SK-MEL-5 (cell line): ENCODE measurements at regions not wholly inside any gene's neighbourhood (a gene's known extent, or its start where the extent isn't known, plus 50 kb on each side); places are given as distances from the start of the nearest gene placed in this dataset.
A peak's percentile ranks its signal among the peaks of the same experiment; 100 is the strongest.

Experiments used
- DNase-seq: peaks from one replicate; pipeline ENCODE4 v3.0.0-alpha.2; 2016; ENCODE audit warnings: low read depth, low spot score
- in situ Hi-C: cut with HindIII; loops from 2 replicates; pipeline ENCODE4 v1.10.0; 2016; ENCODE audit warnings: low sequenced_read_pairs, high pct_unique_total_duplicates, low pct_unique_long_range_greater_than_20kb

GRCh38 chr10:44196008-44196320 lies 188.9 kb downstream of the CXCL12 start:
- DNase-seq: no peak
- in situ Hi-C loops: no loop called here

GRCh38 chr10:44195112-44196007 lies 189.5 kb downstream of the CXCL12 start:
- DNase-seq: no peak
- in situ Hi-C loops: no loop called here

DNA sequence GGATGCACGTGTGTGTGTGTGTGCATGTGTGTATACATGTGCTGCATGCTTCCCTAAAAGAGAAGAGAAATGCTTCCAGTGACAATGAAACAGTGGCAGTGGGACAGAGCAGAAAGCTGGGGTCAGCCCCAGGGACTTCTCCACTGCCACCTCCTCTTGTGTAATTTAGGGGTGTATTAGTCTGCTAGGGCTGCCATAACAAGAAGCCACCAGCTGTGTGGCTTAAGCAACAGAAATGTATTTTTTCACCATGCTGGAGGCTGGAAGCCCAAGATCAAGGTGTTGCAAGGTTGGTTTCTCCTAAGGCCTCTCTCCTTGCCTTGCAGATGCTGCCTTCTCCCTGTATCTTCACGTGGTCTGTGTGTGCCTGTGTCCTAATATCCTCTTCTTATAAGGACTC lies 190.5 kb downstream of the CXCL12 start:
- in situ Hi-C loops: no loop called here
- DNase-seq: no peak

DNA sequence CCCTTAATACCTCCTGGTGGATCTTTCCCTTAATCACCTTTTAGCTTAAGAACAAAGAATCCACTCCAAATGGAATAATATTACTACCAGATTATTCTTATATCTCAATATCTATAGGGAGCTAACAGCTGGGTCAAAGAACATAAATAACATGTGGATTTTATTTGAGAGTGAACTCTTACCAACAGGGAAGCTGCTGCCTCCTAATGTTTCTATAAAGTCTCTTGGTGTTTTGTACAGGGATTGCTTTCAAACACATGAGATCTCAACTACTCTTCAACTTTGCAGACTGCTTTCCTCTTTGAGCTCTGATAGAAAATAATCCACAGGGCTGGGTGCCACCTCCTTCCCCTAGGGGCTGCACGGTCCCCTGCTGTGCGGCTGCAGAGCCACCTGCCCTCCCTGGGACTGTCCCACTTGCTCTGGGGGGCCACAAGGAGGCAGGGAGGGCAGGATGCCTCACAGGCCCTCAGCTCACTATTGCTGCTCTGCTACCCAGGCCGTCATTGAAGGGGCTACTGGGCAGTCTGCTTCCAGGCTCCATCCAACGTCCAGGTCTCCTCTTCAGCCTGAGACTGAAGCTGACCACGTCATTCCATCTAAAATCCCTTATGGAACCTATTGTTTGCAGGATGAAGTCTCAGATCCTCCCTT lies 191.2 kb downstream of the CXCL12 start:
- no peak for DNase-seq
- in situ Hi-C loops: no loop called here

DNA sequence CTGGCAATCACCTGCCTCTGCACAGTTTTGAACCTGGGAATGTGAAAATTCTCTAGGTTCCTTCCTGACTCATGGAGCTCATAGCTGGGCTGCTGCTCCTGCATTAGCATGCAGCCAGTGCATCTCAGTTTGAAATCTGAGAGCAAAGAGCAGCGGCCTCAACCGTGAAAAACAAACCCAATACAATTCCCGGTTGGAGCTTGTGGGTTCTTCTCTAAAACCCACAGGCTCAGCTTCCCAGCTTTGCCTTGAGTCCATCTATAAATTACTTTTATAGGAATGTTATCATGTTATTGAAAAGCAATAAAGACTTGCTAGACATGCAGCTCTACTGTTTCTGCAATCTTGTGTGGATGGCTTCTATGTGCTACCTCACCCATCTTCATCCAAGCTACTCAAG lies 191.7 kb downstream of the CXCL12 start:
- DNase-seq: no peak
- in situ Hi-C loops: no loop called here

GRCh38 chr10:44192435-44192834 lies 192.5 kb downstream of the CXCL12 start:
- DNase-seq: no peak
- in situ Hi-C loops: no loop called here

DNA sequence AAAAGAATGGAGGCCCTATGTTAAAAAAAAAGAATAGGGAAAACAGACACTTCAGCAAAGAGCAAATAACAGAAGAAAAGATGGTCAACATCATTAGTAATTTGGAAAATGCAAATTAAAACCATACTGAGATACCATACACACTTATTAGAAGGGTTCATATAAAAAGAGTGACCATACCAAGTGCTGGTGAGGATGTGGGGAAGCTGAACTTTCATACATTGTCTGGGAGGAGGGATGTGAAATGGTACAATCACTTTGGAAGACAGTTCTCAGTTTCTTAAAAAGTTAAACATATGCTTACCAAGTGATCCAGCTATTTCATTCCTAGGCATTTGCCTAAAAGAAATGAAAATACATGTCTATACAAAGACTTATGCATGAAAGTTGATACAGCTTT lies 194.4 kb downstream of the CXCL12 start:
- no peak for DNase-seq
- in situ Hi-C loops: no loop called here

- no peak for DNase-seq
- in situ Hi-C loops: no loop called here
Observed at GRCh38 chr10:44186821-44187220, 198.1 kb downstream of the CXCL12 start.

DNA sequence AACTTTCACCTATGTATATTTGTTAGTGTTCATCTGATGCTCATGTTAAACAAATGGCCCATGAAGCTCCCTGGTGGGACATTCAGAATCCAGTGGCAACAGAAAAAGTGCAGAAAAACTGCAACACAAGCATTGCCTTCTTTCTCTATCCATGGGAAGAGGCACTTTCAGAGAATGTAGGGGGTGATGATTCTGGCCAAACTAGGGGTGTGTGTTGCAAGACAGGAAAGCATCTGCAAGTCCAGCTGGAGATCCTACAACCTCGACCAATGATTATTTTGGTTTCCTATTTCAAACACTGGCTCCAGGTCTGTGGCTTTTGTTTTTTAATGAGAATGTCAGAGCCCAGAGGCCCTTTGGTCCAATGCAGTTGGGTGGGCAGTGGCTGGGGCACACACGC lies 198.7 kb downstream of the CXCL12 start:
- DNase-seq: no peak
- in situ Hi-C loops: no loop called here

- in situ Hi-C loops: no loop called here
- DNase-seq: no peak
Observed at GRCh38 chr10:44185315-44185666, 199.6 kb downstream of the CXCL12 start.

GRCh38 chr10:44184633-44185314 lies 200.1 kb downstream of the CXCL12 start:
- in situ Hi-C loops: no loop called here
- no peak for DNase-seq

DNA sequence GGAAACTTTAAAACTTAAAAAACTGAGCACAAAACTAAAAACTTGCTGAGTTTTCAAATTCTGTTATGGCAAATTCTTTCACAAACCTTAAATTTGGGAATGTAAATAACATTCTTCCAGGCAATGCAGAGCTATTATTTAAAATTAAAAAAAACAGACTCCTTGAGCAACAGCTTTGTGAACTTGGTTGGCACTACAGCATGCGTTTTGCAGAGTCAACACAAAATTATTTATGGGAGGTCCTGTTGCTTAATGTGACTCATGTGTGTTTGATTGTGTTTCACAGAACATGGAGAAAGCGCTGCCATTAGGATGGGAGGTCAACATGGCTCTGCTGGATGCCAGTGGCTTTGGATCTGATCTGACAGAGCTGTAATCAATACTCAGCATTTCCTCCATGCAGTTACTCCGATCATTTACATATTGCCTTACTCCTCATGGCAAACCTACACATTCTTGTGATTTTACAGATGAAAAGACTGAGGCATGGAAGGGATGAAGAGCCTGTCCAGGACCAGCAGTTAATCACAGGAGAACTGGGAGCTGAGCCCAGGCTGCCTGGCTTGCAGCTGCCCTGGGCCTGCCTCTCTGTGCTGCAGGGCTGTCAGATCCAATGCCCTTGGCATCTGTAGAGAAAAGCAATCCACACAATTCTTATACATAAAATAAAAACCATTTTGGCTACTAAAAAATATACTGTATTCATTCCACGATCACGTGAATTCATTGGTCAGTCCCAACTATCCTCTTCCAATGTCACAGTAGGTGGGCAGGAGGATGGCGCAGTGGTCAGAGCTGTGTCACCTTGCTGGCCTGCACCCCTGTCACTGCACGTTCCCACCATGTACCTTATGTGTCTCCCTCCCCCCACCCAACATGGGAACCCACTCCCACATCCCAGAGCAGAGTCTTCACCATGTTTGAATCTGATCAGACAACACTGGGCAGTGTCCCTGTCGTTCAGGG lies 200.9 kb downstream of the CXCL12 start:
- in situ Hi-C loops: no loop called here
- DNase-seq: no peak

GRCh38 chr10:44182909-44183308 lies 202.0 kb downstream of the CXCL12 start:
- in situ Hi-C loops: no loop called here

GRCh38 chr10:44180321-44181168 lies 204.4 kb downstream of the CXCL12 start:
- peak; percentile 81 for DNase-seq
- in situ Hi-C loops: no loop called here

More at GRCh38 chr10:44182909-44183308, 202.0 kb downstream of the CXCL12 start:
- DNase-seq: no peak

DNA sequence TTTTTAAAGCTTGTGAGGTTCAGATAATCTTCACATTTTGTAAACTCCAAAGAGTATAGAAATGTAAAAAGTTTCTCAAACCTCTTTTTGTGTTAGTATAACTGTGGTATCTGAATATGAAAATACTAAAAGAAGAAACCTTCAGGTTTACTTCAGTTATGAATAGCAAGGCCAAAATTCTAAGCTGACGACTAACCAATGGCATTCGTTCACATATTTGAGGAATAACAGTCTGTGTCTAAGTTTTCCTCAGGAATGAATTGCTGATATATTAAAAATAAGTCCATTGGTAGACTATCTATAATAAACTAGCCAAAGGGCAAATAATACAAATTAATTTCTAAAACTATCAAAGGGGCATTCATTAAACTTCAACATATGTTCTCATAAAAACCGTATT lies 206.0 kb downstream of the CXCL12 start:
- no peak for DNase-seq
- in situ Hi-C loops: no loop called here

GRCh38 chr10:44178281-44178680 lies 206.6 kb downstream of the CXCL12 start:
- no peak for DNase-seq
- in situ Hi-C loops: no loop called here

DNA sequence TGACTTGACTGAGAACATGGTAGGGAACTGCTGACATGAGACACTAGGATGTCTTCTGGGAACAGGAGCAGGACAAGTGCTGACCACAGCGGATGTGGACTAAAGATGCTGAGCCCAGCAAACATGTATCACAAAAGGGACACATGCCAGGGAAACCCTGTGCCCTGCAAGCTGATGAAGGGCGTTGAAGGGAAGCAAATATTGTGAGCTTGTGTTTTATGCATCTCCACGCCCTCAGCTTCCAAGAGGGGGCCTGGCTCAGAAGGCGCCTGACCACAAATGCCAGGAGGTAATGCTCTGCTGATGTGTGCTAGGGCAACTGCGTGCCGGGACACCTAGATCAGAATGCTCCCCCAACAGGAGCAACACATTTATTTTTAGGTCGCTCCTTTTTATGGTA lies 207.3 kb downstream of the CXCL12 start:
- no peak for DNase-seq
- in situ Hi-C loops: no loop called here
